HAP-1 (cell line): ENCODE measurements at regions not wholly inside any gene's neighbourhood (a gene's known extent, or its start where the extent isn't known, plus 50 kb on each side); places are given as distances from the start of the nearest gene placed in this dataset.
A peak's percentile ranks its signal among the peaks of the same experiment; 100 is the strongest.
"Not testable (repeated sequence)": the region's sequence is repeated elsewhere in the genome, so short reads cannot be mapped to it uniquely, and the experiment has no call there.

Source experiments
- DNase-seq, 2 experiments: peaks; one replicate each; pipeline ENCODE4 v3.0.0-alpha.2; 2016 to 2020; ENCODE audit warnings: low spot score in 2 of 2
- H3K27me3 ChIP-seq: fragments of 250-450 bp; sonication (Bioruptor Pico); 2 replicates; pipeline ENCODE4 v1.5.1; 2020; ENCODE audit warnings: low read depth, mild to moderate bottlenecking, moderate library complexity
- H3K36me3 ChIP-seq: fragments of 250-450 bp; sonication (Bioruptor Pico); replicated peaks from 2 replicates; pipeline ENCODE4 v1.5.1; 2020; ENCODE audit warnings: mild to moderate bottlenecking
- H3K4me1 ChIP-seq: fragments of 250-450 bp; sonication (Bioruptor Pico); 2 replicates; pipeline ENCODE4 v1.5.1; 2020; ENCODE audit warnings: mild to moderate bottlenecking
- H3K4me3 ChIP-seq: fragments of 250-450 bp; sonication (Bioruptor Pico); 2 replicates; pipeline ENCODE4 v1.5.1; 2020; ENCODE audit warnings: mild to moderate bottlenecking, moderate library complexity
- H3K9me3 ChIP-seq: fragments of 250-450 bp; sonication (Bioruptor Pico); 2 replicates; pipeline ENCODE4 v1.5.1; 2020; ENCODE audit warnings: mild to moderate bottlenecking, moderate library complexity
- in situ Hi-C: fragments of 300-500 bp; cut with MboI; formaldehyde crosslinking; loops from 3 replicates; pipeline ENCODE4 v1.14.3; 2020; ENCODE audit warnings: low sequenced_read_pairs, inconsistent platforms, mixed read lengths

- H3K4me3 ChIP-seq = no peak overlapping the region
- no peaks in the 10 kb centered on the region for H3K9me3 ChIP-seq
- no peaks in the 10 kb centered on the region for H3K27me3 ChIP-seq
- H3K36me3 ChIP-seq = no peaks in the 10 kb centered on the region
- no peak for DNase-seq
- H3K4me1 ChIP-seq = no peaks in the 10 kb centered on the region
- in situ Hi-C loops = no loop called here
Measured at GRCh38 chr12:115319446-115320040, 635.6 kb upstream of the TBX3 start.

- H3K9me3 ChIP-seq = no peaks in the 10 kb centered on the region
- in situ Hi-C loops = no loop called here
Measured at GRCh38 chr12:115313929-115314328, 630.0 kb upstream of the TBX3 start.

GRCh38 chr12:115312901-115313300, 628.9 kb upstream of the TBX3 start:
- no peaks in the 10 kb centered on the region for H3K4me1 ChIP-seq

More at GRCh38 chr12:115313929-115314328, 630.0 kb upstream of the TBX3 start:
- Histone ChIP-seq H3K4me3 (no peak overlapping the region), H3K27me3 (no peaks in the 10 kb centered on the region), H3K36me3 (no peaks in the 10 kb centered on the region), H3K4me1 (no peaks in the 10 kb centered on the region)
- DNase-seq = no peak

GRCh38 chr12:115311875-115312274, 627.9 kb upstream of the TBX3 start:
- H3K4me3 ChIP-seq = no peak overlapping the region
- H3K36me3 ChIP-seq = no peaks in the 10 kb centered on the region
- DNase-seq = no peak
- no peaks in the 10 kb centered on the region for H3K4me1 ChIP-seq
- H3K9me3 ChIP-seq = no peaks in the 10 kb centered on the region
- in situ Hi-C loops = no loop called here
- H3K27me3 ChIP-seq = no peaks in the 10 kb centered on the region

More at GRCh38 chr12:115312901-115313300, 628.9 kb upstream of the TBX3 start:
- DNase-seq = no peak
- in situ Hi-C loops = no loop called here
- Histone ChIP-seq H3K36me3 (no peaks in the 10 kb centered on the region), H3K27me3 (no peaks in the 10 kb centered on the region), H3K4me3 (no peak overlapping the region), H3K9me3 (no peaks in the 10 kb centered on the region)

GRCh38 chr12:115308918-115309317, 624.9 kb upstream of the TBX3 start:
- H3K36me3 ChIP-seq = no peaks in the 10 kb centered on the region
- no peak overlapping the region for H3K4me3 ChIP-seq
- H3K9me3 ChIP-seq = no peaks in the 10 kb centered on the region
- no peaks in the 10 kb centered on the region for H3K27me3 ChIP-seq
- no peak for DNase-seq
- no peaks in the 10 kb centered on the region for H3K4me1 ChIP-seq
- in situ Hi-C loops = no loop called here

DNA sequence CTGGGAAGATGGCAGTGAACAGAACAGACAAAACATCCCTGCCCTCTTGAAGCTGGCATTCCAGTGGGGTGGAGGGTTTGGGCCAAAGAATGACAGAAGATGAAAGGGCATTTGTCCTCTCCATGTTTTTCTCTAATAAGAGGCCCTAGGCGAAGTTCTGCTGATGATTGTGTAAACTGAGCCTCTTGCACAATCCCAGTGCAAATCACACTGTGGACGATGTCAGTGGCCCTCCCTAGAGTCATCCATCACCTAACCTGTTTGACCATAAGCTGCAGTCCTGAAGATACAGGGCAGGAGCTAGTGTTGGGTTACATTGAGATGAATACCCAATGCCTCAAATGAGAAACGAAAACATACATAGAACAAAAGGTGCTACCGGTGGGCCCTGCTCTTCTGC, 622.4 kb upstream of the TBX3 start:
- Histone ChIP-seq H3K4me3 (no peak overlapping the region), H3K27me3 (no peaks in the 10 kb centered on the region), H3K9me3 (no peaks in the 10 kb centered on the region), H3K4me1 (no peaks in the 10 kb centered on the region), H3K36me3 (no peaks in the 10 kb centered on the region)
- no peak for DNase-seq
- in situ Hi-C loops = no loop called here

DNA sequence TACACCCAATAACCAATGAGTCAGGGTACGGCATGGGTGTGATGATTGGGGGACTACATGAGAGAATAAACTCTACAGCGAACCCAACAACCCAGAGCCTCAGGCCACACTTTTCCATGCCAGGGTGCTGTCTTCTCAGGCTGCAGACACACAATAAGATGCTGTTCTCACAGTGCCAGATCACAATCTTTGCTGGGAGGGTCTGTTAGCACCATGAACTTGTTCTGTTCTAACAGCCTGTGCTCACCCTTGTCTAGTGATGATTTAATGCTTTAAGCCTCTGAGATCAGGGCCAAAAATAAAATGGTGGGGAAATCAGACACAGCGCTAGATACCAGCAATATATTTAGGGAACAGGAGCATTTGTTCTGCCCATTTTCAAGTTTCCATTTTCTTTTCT, 621.9 kb upstream of the TBX3 start:
- H3K36me3 ChIP-seq = no peaks in the 10 kb centered on the region
- no peaks in the 10 kb centered on the region for H3K27me3 ChIP-seq
- no peaks in the 10 kb centered on the region for H3K9me3 ChIP-seq
- in situ Hi-C loops = no loop called here
- DNase-seq = no peak
- H3K4me3 ChIP-seq = no peak overlapping the region
- H3K4me1 ChIP-seq = no peaks in the 10 kb centered on the region

GRCh38 chr12:115305275-115305674, 621.3 kb upstream of the TBX3 start:
- Histone ChIP-seq H3K4me1 (no peaks in the 10 kb centered on the region), H3K9me3 (no peaks in the 10 kb centered on the region), H3K4me3 (no peak overlapping the region), H3K27me3 (no peaks in the 10 kb centered on the region), H3K36me3 (no peaks in the 10 kb centered on the region)
- DNase-seq = no peak
- in situ Hi-C loops = no loop called here

DNA sequence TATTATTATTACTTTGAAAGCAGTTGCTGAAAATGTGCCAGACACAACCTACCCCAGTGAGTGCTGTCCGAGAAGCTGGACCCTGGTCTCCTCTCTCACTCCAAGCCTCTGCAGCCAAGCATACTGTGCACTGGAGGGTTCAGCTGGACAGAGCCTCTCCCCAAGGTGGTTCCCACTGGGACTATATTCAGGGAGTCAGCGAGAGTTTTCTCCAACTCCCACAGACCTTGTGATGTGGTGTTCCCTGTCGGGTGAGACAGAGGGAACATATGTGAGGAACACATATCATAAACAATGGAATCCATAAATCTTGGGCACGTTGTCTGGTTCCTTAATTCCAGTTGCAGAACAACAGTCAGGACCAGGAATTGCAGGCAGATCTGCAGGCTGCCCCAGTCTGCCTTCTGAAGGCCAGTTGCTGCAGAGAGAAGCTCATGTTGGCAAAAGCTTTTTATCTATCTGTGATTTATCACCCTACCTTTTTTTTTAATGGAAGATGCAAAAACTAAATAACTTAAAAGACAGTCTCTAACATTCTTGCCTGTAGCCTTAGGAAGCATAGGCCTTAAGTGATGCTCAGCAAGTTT, 619.8 kb upstream of the TBX3 start:
- H3K4me3 ChIP-seq = no peak overlapping the region
- no peak for DNase-seq
- H3K27me3 ChIP-seq = no peaks in the 10 kb centered on the region
- no peaks in the 10 kb centered on the region for H3K9me3 ChIP-seq
- in situ Hi-C loops = no loop called here
- H3K4me1 ChIP-seq = no peaks in the 10 kb centered on the region
- no peaks in the 10 kb centered on the region for H3K36me3 ChIP-seq

DNA sequence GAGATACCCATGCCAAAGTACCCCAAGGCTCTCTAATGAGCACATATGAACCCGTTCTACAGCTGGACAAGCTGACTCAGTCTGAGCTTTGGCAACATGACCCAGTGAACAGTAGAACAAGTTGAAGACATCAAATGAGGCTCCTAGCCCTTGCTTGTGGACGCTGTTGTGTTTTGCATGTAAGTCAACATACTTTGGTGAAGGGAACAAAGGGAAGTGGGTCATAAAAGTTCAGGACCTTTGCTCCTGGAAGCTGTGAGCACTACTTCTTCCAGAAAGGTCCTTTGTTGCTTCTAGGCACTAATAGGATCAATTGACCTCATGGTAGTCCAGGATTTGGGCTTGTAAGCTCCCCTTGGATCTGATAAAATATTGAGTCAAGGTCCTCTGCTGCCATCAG, 613.5 kb upstream of the TBX3 start:
- in situ Hi-C loops = no loop called here
- no peaks in the 10 kb centered on the region for H3K9me3 ChIP-seq
- H3K4me3 ChIP-seq = no peak overlapping the region
- no peaks in the 10 kb centered on the region for H3K36me3 ChIP-seq
- no peak for DNase-seq
- no peaks in the 10 kb centered on the region for H3K27me3 ChIP-seq
- H3K4me1 ChIP-seq = no peaks in the 10 kb centered on the region

GRCh38 chr12:115296613-115297198, 612.7 kb upstream of the TBX3 start:
- no peaks in the 10 kb centered on the region for H3K36me3 ChIP-seq
- in situ Hi-C loops = no loop called here
- no peak for DNase-seq
- H3K4me1 ChIP-seq = no peaks in the 10 kb centered on the region
- no peak overlapping the region for H3K4me3 ChIP-seq
- H3K27me3 ChIP-seq = no peaks in the 10 kb centered on the region
- no peaks in the 10 kb centered on the region for H3K9me3 ChIP-seq

GRCh38 chr12:115295886-115296285, 611.9 kb upstream of the TBX3 start:
- no peaks in the 10 kb centered on the region for H3K9me3 ChIP-seq
- no peaks in the 10 kb centered on the region for H3K27me3 ChIP-seq
- no peak for DNase-seq
- in situ Hi-C loops = no loop called here
- H3K36me3 ChIP-seq = no peaks in the 10 kb centered on the region
- H3K4me1 ChIP-seq = no peaks in the 10 kb centered on the region
- no peak overlapping the region for H3K4me3 ChIP-seq

- DNase-seq = no peak
- no peaks in the 10 kb centered on the region for H3K9me3 ChIP-seq
- in situ Hi-C loops = no loop called here
- H3K36me3 ChIP-seq = no peaks in the 10 kb centered on the region
- H3K4me3 ChIP-seq = no peak overlapping the region
- no peaks in the 10 kb centered on the region for H3K4me1 ChIP-seq
- no peaks in the 10 kb centered on the region for H3K27me3 ChIP-seq
Measured at GRCh38 chr12:115294453-115295133, 610.6 kb upstream of the TBX3 start.

DNA sequence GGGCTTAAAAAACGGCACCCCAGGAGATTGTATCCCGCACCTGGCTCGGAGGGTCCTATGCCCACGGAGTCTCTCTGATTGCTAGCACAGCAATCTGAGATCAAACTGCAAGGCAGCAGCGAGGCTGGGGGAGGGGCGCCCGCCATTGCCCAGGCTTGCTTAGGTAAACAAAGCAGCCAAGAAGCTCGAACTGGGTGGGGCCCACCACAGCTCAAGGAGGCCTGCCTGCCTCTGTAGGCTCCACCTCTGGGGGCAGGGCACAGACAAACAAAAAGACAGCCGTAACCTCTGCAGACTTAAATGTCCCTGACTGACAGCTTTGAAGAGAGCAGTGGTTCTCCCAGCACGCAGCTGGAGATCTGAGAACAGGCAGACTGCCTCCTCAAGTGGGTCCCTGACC, 601.5 kb upstream of the TBX3 start:
- H3K36me3 ChIP-seq, H3K9me3 ChIP-seq, in situ Hi-C loops: not testable (repeated sequence)

More for the DNA sequence above, 601.5 kb upstream of the TBX3 start:
- not testable (repeated sequence) for H3K4me1 ChIP-seq, H3K27me3 ChIP-seq, H3K4me3 ChIP-seq
- peak in 1 of 2 experiments; percentile 28 for DNase-seq
